ENCODE measurements at regions not wholly inside any gene's neighbourhood (a gene's known extent, or its start where the extent isn't known, plus 50 kb on each side); places are given as distances from the start of the nearest gene placed in this dataset.

DNA sequence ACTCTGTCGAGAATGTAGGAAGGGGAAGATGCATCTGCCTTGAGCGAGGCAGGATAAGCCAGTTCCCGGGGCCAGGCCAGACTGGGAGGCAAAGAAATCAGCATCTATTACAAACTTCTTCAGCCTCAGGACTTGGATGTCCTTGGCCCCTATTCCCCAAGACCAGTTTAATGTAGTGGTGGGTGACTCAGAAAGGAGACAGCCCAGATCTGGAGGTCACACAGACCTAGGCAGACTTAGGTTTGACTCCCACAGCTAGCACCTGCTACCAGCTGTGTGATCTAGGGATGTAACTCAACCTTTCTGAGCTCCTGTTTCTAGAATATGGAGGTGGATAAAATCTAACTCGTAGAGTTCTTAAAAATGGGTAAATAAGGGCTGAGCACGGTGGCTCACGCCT lies 409.5 kb upstream of the PROK2 start:
- Mint-ChIP-seq H3K4me3 (ENCODE audit: unreplicated experiment) (no peak overlapping the region), H3K27me3 (ENCODE audit: insufficient read depth, unreplicated experiment) (no peaks in the 10 kb centered on the region), H3K36me3 (ENCODE audit: insufficient read depth, unreplicated experiment) (no peaks in the 10 kb centered on the region), H3K27ac (ENCODE audit: low read depth, unreplicated experiment) (no peak overlapping the region), H3K9me3 (ENCODE audit: unreplicated experiment) (no peaks in the 10 kb centered on the region), H3K4me1 (ENCODE audit: insufficient read depth, unreplicated experiment) (peaks cover 8% of the 10 kb centered on the region)
- intact Hi-C loops (cut with micrococcal nuclease), result no loop called here
- TF ChIP-seq, protein P1, sequence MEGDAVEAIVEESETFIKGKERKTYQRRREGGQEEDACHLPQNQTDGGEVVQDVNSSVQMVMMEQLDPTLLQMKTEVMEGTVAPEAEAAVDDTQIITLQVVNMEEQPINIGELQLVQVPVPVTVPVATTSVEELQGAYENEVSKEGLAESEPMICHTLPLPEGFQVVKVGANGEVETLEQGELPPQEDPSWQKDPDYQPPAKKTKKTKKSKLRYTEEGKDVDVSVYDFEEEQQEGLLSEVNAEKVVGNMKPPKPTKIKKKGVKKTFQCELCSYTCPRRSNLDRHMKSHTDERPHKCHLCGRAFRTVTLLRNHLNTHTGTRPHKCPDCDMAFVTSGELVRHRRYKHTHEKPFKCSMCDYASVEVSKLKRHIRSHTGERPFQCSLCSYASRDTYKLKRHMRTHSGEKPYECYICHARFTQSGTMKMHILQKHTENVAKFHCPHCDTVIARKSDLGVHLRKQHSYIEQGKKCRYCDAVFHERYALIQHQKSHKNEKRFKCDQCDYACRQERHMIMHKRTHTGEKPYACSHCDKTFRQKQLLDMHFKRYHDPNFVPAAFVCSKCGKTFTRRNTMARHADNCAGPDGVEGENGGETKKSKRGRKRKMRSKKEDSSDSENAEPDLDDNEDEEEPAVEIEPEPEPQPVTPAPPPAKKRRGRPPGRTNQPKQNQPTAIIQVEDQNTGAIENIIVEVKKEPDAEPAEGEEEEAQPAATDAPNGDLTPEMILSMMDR (IDR thresholded peaks at IDR 0.05; ENCODE audit: unreplicated experiment), result no peak
- no peak for DNase-seq (ENCODE audit: unreplicated experiment)
- POLR2A ChIA-PET, result no interaction called here
- CTCF ChIA-PET, result no interaction called here
- BruUV-seq (replicated peaks), result no TSS peak

- BruUV-seq (replicated peaks), result no TSS peak
- DNase-seq (ENCODE audit: unreplicated experiment), result no peak
- Mint-ChIP-seq H3K27me3 (ENCODE audit: insufficient read depth, unreplicated experiment) (no peaks in the 10 kb centered on the region), H3K9me3 (ENCODE audit: unreplicated experiment) (no peaks in the 10 kb centered on the region), H3K36me3 (ENCODE audit: insufficient read depth, unreplicated experiment) (no peaks in the 10 kb centered on the region), H3K27ac (ENCODE audit: low read depth, unreplicated experiment) (no peak overlapping the region), H3K4me1 (ENCODE audit: insufficient read depth, unreplicated experiment) (peaks cover 8% of the 10 kb centered on the region), H3K4me3 (ENCODE audit: unreplicated experiment) (no peak overlapping the region)
- TF ChIP-seq, protein P1 (IDR thresholded peaks at IDR 0.05; ENCODE audit: unreplicated experiment), result no peak
- POLR2A ChIA-PET, result no interaction called here
- intact Hi-C loops (cut with micrococcal nuclease), result no loop called here
- CTCF ChIA-PET, result no interaction called here
These were observed 409.0 kb upstream of the PROK2 start for GRCh38 chr3:72193771-72194430.

GRCh38 chr3:72192572-72192971 lies 407.6 kb upstream of the PROK2 start:
- H3K27me3 Mint-ChIP-seq (ENCODE audit: insufficient read depth, unreplicated experiment), result no peaks in the 10 kb centered on the region
- TF ChIP-seq, protein P1 (IDR thresholded peaks at IDR 0.05; ENCODE audit: unreplicated experiment), result no peak
- intact Hi-C loops (cut with micrococcal nuclease), result no loop called here
- no peaks in the 10 kb centered on the region for H3K36me3 Mint-ChIP-seq (ENCODE audit: insufficient read depth, unreplicated experiment)
- DNase-seq (ENCODE audit: unreplicated experiment), result no peak
- H3K9me3 Mint-ChIP-seq (ENCODE audit: unreplicated experiment), result no peaks in the 10 kb centered on the region
- ChIA-PET CTCF (interaction anchor here (0.7 kb wide), 1 partner anchor 1490 kb away, joined by 5 read pairs; no protein-coding TSS in a partner anchor), POLR2A (interaction anchor here (0.6 to 1.0 kb wide), 2 partner anchors 32 to 59 kb away, joined by 3 to 4 read pairs; no protein-coding TSS in a partner anchor)
- no peak overlapping the region for H3K27ac Mint-ChIP-seq (ENCODE audit: low read depth, unreplicated experiment)
- no peak overlapping the region for H3K4me3 Mint-ChIP-seq (ENCODE audit: unreplicated experiment)
- BruUV-seq (replicated peaks), result no TSS peak
- H3K4me1 Mint-ChIP-seq (ENCODE audit: insufficient read depth, unreplicated experiment), result peaks cover 8% of the 10 kb centered on the region

DNA sequence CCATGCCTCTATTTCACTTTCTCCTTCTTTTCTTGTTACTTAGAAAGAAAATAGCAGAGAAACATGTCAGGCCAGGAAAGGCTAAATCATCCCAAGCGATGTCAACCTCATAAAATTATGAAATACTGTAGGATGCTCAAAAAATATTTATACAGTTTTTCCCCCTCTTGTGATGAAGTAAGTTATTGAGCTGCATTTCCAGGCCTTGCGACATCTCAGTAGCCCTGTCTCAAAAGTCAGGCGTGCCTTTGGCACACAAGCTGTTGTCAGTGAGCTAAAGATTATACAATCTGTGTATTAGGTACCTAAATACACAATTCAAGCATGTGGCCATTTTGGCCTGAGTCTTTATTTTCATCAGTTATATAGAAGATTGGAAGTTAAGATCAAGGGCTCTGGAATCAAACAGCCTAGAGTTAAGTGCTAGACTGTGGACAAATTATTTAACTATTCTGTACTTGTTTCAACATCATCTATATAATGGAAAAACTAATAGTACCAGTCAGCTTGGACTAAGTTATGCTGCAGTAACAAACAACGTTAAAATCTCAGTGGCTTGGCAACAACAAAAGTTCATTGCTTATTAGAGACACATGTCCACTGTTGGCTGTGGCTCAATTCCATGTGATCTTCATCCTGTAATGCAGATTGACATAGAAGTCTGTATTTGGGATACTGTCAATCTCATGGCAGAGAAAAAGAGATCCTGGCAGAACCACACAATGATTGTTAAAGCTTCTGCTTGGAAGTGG lies 406.4 kb upstream of the PROK2 start:
- Mint-ChIP-seq H3K36me3 (ENCODE audit: insufficient read depth, unreplicated experiment) (no peaks in the 10 kb centered on the region), H3K9me3 (ENCODE audit: unreplicated experiment) (no peaks in the 10 kb centered on the region), H3K4me3 (ENCODE audit: unreplicated experiment) (no peak overlapping the region), H3K27ac (ENCODE audit: low read depth, unreplicated experiment) (no peak overlapping the region), H3K27me3 (ENCODE audit: insufficient read depth, unreplicated experiment) (no peaks in the 10 kb centered on the region), H3K4me1 (ENCODE audit: insufficient read depth, unreplicated experiment) (peaks cover 14% of the 10 kb centered on the region)
- intact Hi-C loops (cut with micrococcal nuclease), result no loop called here
- no TSS peak for BruUV-seq (replicated peaks)
- POLR2A ChIA-PET, result interaction anchor here (0.6 to 1.0 kb wide), 3 partner anchors 33 to 219 kb away, joined by 3 to 4 read pairs (median 3); no protein-coding TSS in a partner anchor
- CTCF ChIA-PET, result interaction anchor here (0.6 to 0.8 kb wide), 2 partner anchors 10 to 627 kb away, joined by 3 read pairs; no protein-coding TSS in a partner anchor
- TF ChIP-seq, protein P1 (IDR thresholded peaks at IDR 0.05; ENCODE audit: unreplicated experiment), result no peak
- peak; percentile 26 for DNase-seq (ENCODE audit: unreplicated experiment)

Data from MCF 10A (cell line).